GM20431 (cell line): ENCODE measurements at regions not wholly inside any gene's neighbourhood (a gene's known extent, or its start where the extent isn't known, plus 50 kb on each side); places are given as distances from the start of the nearest gene placed in this dataset.
"Not testable (repeated sequence)": the region's sequence is repeated elsewhere in the genome, so short reads cannot be mapped to it uniquely, and the experiment has no call there.

Experiments used
- in situ Hi-C: fragments of 300-500 bp; cut with MseI, MboI; formaldehyde crosslinking; loops from one replicate; pipeline ENCODE4 v1.15.0; 2020; ENCODE audit warnings: low sequenced_read_pairs; ENCODE audit not compliant: unreplicated experiment

GRCh38 chr14:38387821-38388220 lies 131.9 kb upstream of the CLEC14A start:
- in situ Hi-C loops: no loop called here

- in situ Hi-C loops: no loop called here
Measured at GRCh38 chr14:38385836-38386235, 129.9 kb upstream of the CLEC14A start.

- in situ Hi-C loops: no loop called here
Measured at GRCh38 chr14:38385343-38385742, 129.4 kb upstream of the CLEC14A start.

- in situ Hi-C loops: no loop called here
Measured at GRCh38 chr14:38384741-38385140, 128.8 kb upstream of the CLEC14A start.

GRCh38 chr14:38367922-38368321 lies 112.0 kb upstream of the CLEC14A start:
- in situ Hi-C loops: no loop called here

GRCh38 chr14:38366374-38366773 lies 110.5 kb upstream of the CLEC14A start:
- in situ Hi-C loops: no loop called here

- in situ Hi-C loops: no loop called here
Measured at GRCh38 chr14:38363217-38363616, 107.3 kb upstream of the CLEC14A start.

GRCh38 chr14:38357557-38357956 lies 101.7 kb upstream of the CLEC14A start:
- in situ Hi-C loops: no loop called here

GRCh38 chr14:38355473-38355872 lies 99.6 kb upstream of the CLEC14A start:
- in situ Hi-C loops: not testable (repeated sequence)

GRCh38 chr14:38350102-38350501 lies 94.2 kb upstream of the CLEC14A start:
- in situ Hi-C loops: no loop called here

- in situ Hi-C loops: no loop called here
Measured at GRCh38 chr14:38342803-38343202, 86.9 kb upstream of the CLEC14A start.

GRCh38 chr14:38339696-38340095 lies 83.8 kb upstream of the CLEC14A start:
- in situ Hi-C loops: no loop called here

GRCh38 chr14:38336298-38336697 lies 80.4 kb upstream of the CLEC14A start:
- in situ Hi-C loops: no loop called here

GRCh38 chr14:38330275-38330674 lies 74.4 kb upstream of the CLEC14A start:
- in situ Hi-C loops: no loop called here

- in situ Hi-C loops: no loop called here
Measured at GRCh38 chr14:38329246-38329645, 73.4 kb upstream of the CLEC14A start.

- in situ Hi-C loops: no loop called here
Measured at GRCh38 chr14:38316922-38317321, 61.0 kb upstream of the CLEC14A start.

- in situ Hi-C loops: no loop called here
Measured at GRCh38 chr14:38311655-38312054, 55.8 kb upstream of the CLEC14A start.

- in situ Hi-C loops: no loop called here
Measured at GRCh38 chr14:38310420-38310995, 54.6 kb upstream of the CLEC14A start.

GRCh38 chr14:38309522-38310277 lies 53.8 kb upstream of the CLEC14A start:
- in situ Hi-C loops: no loop called here
